K562 (cell line): ENCODE measurements at regions not wholly inside any gene's neighbourhood (a gene's known extent, or its start where the extent isn't known, plus 50 kb on each side); places are given as distances from the start of the nearest gene placed in this dataset.

Source experiments
- ATAC-seq: fragments of 200-7000 bp; cut with Tn5 transposase; 3 replicates; pipeline ENCODE4 v1.9.1; 2020; ENCODE audit warnings: moderate library complexity
- BruUV-seq: library from RNA; stranded (reverse); fragments of 400-500 nt; replicated peaks from 2 replicates; lab custom pipeline; 2021; lab: Mats Ljungman, UMichigan
- CTCF ChIA-PET: fragments of 300-600 bp; formaldehyde crosslinking; extraction: SDS; loops from one replicate; lab custom pipeline; 2021; ENCODE audit warnings: low intra/inter-chr PET ratio; lab: Yijun Ruan, JAX
- POLR2A ChIA-PET: fragments of 300-600, 350-650 bp; sonication (Branson Sonifier 250); formaldehyde crosslinking; extraction: SDS; loops from one replicate; lab custom pipeline; 2021; ENCODE audit warnings: antibody characterized with exemption, inconsistent platforms; lab: Yijun Ruan, JAX
- DNase-seq, 4 experiments: peaks; one replicate each; pipeline versions ENCODE4 v3.0.0 to v3.0.0-alpha.2; 2011 to 2018; ENCODE audit warnings: low spot score in 3 of 4, mixed read lengths in 3 of 4; ENCODE audit errors: extremely low read depth in 1 of 4
- FAIRE-seq: peaks from 2 replicates; lab custom pipeline; 2011; peaks lifted over from hg19 to GRCh38; lab: Jason Lieb, UNC
- H2AFZ ChIP-seq: 2 replicates; pipeline ENCODE4 v1.6.0; 2011; ENCODE audit warnings: low read depth, low read length, control low read depth, inconsistent platforms
- H3K27ac ChIP-seq: fragments of 200-600 bp; 3 replicates; pipeline ENCODE4 v1.8.0; 2011; ENCODE audit warnings: low read depth, mild to moderate bottlenecking, control low read depth, inconsistent platforms, low read length, moderate library complexity, mixed read lengths; ENCODE audit errors: extremely low read depth
- H3K27me3 ChIP-seq, 2 experiments: fragments of 300-600 bp in 1 of 2; 2 replicates in 1 of 2; 3 replicates in 1 of 2; pipeline versions ENCODE4 v1.6.0 to v1.8.0; 2011; ENCODE audit warnings: inconsistent platforms in 2 of 2, low read length in 2 of 2, mild to moderate bottlenecking in 1 of 2, mixed read lengths in 1 of 2, moderate library complexity in 1 of 2; ENCODE audit not compliant: control insufficient read depth in 2 of 2, insufficient read depth in 2 of 2
- H3K36me3 ChIP-seq: fragments of 300-600 bp; 3 replicates; pipeline ENCODE4 v1.8.0; 2011; ENCODE audit warnings: mild to moderate bottlenecking, low read length, inconsistent platforms; ENCODE audit not compliant: control insufficient read depth, insufficient read depth
- H3K4me1 ChIP-seq, 2 experiments: fragments of 200-600 bp in 1 of 2; replicated peaks in 1 of 2; 2 replicates in 1 of 2; 3 replicates in 1 of 2; pipeline versions ENCODE4 v1.5.1 to v1.8.0; 2011; ENCODE audit warnings: inconsistent platforms in 2 of 2, low read length in 2 of 2, mild to moderate bottlenecking in 1 of 2, mixed read lengths in 1 of 2, moderate library complexity in 1 of 2; ENCODE audit not compliant: control insufficient read depth in 2 of 2, insufficient read depth in 2 of 2
- H3K4me2 ChIP-seq: 2 replicates; pipeline ENCODE4 v1.6.1; 2011; ENCODE audit warnings: low read length, control low read depth, inconsistent platforms, mixed read lengths; ENCODE audit not compliant: insufficient read depth
- H3K4me3 ChIP-seq: fragments of 200-600 bp; sonication (generic), shearing (Covaris generic); 2 replicates; pipeline ENCODE4 v1.5.1; 2016; ENCODE audit warnings: control low read depth, inconsistent platforms
- H3K79me2 ChIP-seq: fragments of 200-600 bp; 3 replicates; pipeline ENCODE4 v1.8.0; 2011; ENCODE audit warnings: low read length, inconsistent platforms; ENCODE audit not compliant: control insufficient read depth, insufficient read depth
- H3K9ac ChIP-seq, 2 experiments: 2 replicates each; pipeline versions ENCODE4 v1.6.0 to v1.6.1; 2011; ENCODE audit warnings: low read depth in 2 of 2, low read length in 2 of 2, control low read depth in 1 of 2, inconsistent platforms in 1 of 2, mild to moderate bottlenecking in 1 of 2, mixed read lengths in 1 of 2; ENCODE audit not compliant: insufficient read depth in 1 of 2
- H3K9me1 ChIP-seq: one replicate; pipeline ENCODE4 v1.6.0; 2011; ENCODE audit warnings: inconsistent platforms, mild to moderate bottlenecking, low read length, moderate library complexity; ENCODE audit not compliant: control insufficient read depth, insufficient read depth
- H3K9me3 ChIP-seq: replicated peaks from 2 replicates; pipeline ENCODE4 v1.5.1; 2011; ENCODE audit warnings: low read depth, low read length, inconsistent platforms; ENCODE audit not compliant: control insufficient read depth, insufficient read depth
- H4K20me1 ChIP-seq: replicated peaks from 2 replicates; pipeline ENCODE4 v1.6.1; 2011; ENCODE audit warnings: low read length, inconsistent platforms, mixed read lengths; ENCODE audit not compliant: control insufficient read depth, insufficient read depth
- BRD4 ChIP-seq: fragments of 200-600 bp; sonication (generic); IDR thresholded peaks from 2 replicates; pipeline ENCODE4 v1.6.1; 2017; ENCODE audit warnings: inconsistent platforms
- CXXC5 ChIP-seq: fragments of 250-450 bp; sonication (Bioruptor Pico); IDR thresholded peaks from 2 replicates; pipeline ENCODE4 v1.8.0; 2022; ENCODE audit warnings: inconsistent platforms, mild to moderate bottlenecking, moderate library complexity
- E2F3 ChIP-seq: fragments of 250-450 bp; sonication (Bioruptor Pico); IDR thresholded peaks from 2 replicates; pipeline ENCODE4 v1.4.0; 2020; ENCODE audit warnings: mild to moderate bottlenecking
- HNRNPK ChIP-seq: fragments of 200-400 bp; formaldehyde crosslinking; IDR thresholded peaks from one replicate; pipeline ENCODE4 v1.6.1; 2018; ENCODE audit warnings: mild to moderate bottlenecking, low read depth, low read length; ENCODE audit not compliant: poor library complexity, severe bottlenecking
- NR0B1 ChIP-seq: fragments of 450-650 bp; IDR thresholded peaks from one replicate; pipeline ENCODE4 v1.6.1; 2018; ENCODE audit warnings: mild to moderate bottlenecking, moderate library complexity; ENCODE audit not compliant: partially characterized antibody
- PATZ1 ChIP-seq: fragments of 250-450 bp; sonication (Bioruptor Pico); IDR thresholded peaks from 2 replicates; pipeline ENCODE4 v1.5.0; 2020; ENCODE audit warnings: mild to moderate bottlenecking, borderline replicate concordance
- SIN3A ChIP-seq, 2 experiments: fragments of 150-350 bp in 1 of 2; IDR thresholded peaks; 2 replicates each; pipeline ENCODE4 v1.6.1; 2011 to 2016; ENCODE audit warnings: borderline replicate concordance in 2 of 2, low read depth in 2 of 2, low read length in 2 of 2, mild to moderate bottlenecking in 2 of 2, moderate library complexity in 2 of 2; ENCODE audit not compliant: control insufficient read depth in 1 of 2
- THRAP3 ChIP-seq: fragments of 450-650 bp; IDR thresholded peaks from 2 replicates; pipeline ENCODE4 v1.6.1; 2016; ENCODE audit warnings: mild to moderate bottlenecking, inconsistent platforms, borderline replicate concordance
- ZEB2 ChIP-seq: fragments of 450-650 bp; IDR thresholded peaks from 2 replicates; pipeline ENCODE4 v1.6.1; 2016
- ZKSCAN8 ChIP-seq: fragments of 200-800 bp; sonication (Bioruptor generic); IDR thresholded peaks from 2 replicates; pipeline ENCODE4 v1.6.1; 2016; ENCODE audit warnings: missing genetic modification characterization, missing compliant biosample characterization
- ZNF644 ChIP-seq: fragments of 200-800 bp; sonication (Bioruptor generic); IDR thresholded peaks from 2 replicates; pipeline ENCODE4 v1.6.1; 2016; ENCODE audit warnings: low read depth, missing genetic modification characterization, missing compliant biosample characterization
- WGBS: fragments of 100-300 bp; shearing (Covaris generic); methylation state at CpG from one replicate; pipeline ENCODE4 v1.1.6; 2016; ENCODE audit warnings: low coverage, mixed read lengths; ENCODE audit not compliant: insufficient coverage; ENCODE audit errors: missing lambda C conversion rate; 5-methylcytosine and 5-hydroxymethylcytosine counted together
- in situ Hi-C: fragments of 300-500 bp; cut with MboI; formaldehyde crosslinking; loops from 4 replicates; pipeline ENCODE4 v1.15.0; 2018; ENCODE audit warnings: inconsistent platforms, mixed read lengths
- intact Hi-C: fragments of 100-400 bp; cut with micrococcal nuclease; formaldehyde crosslinking; loops from 2 replicates; pipeline ENCODE4 v1.14.2; 2022
- TF ChIP-seq, protein P1 (sequence below): sonication (generic); formaldehyde crosslinking; IDR thresholded peaks from 2 replicates; pipeline ENCODE4 v1.8.0; 2022; ENCODE audit warnings: mild to moderate bottlenecking, missing genetic modification reagents
- TF ChIP-seq, protein P2 (sequence below): fragments of 200-400 bp; formaldehyde crosslinking; IDR thresholded peaks from 2 replicates; pipeline ENCODE4 v1.6.1; 2017; ENCODE audit warnings: mild to moderate bottlenecking, low read depth, low read length, moderate library complexity

GRCh38 chr7:19269301-19269700, 124.1 kb upstream of the FERD3L start (continued):
- TF ChIP-seq PATZ1 = no peak
- no peak for TF ChIP-seq E2F3 (CRISPR knock-in tag)
- no peak for TF ChIP-seq ZEB2
- TF ChIP-seq, protein P1, sequence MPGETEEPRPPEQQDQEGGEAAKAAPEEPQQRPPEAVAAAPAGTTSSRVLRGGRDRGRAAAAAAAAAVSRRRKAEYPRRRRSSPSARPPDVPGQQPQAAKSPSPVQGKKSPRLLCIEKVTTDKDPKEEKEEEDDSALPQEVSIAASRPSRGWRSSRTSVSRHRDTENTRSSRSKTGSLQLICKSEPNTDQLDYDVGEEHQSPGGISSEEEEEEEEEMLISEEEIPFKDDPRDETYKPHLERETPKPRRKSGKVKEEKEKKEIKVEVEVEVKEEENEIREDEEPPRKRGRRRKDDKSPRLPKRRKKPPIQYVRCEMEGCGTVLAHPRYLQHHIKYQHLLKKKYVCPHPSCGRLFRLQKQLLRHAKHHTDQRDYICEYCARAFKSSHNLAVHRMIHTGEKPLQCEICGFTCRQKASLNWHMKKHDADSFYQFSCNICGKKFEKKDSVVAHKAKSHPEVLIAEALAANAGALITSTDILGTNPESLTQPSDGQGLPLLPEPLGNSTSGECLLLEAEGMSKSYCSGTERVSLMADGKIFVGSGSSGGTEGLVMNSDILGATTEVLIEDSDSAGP = no peak
- TF ChIP-seq, all 486 proteins: peak for 0

DNA sequence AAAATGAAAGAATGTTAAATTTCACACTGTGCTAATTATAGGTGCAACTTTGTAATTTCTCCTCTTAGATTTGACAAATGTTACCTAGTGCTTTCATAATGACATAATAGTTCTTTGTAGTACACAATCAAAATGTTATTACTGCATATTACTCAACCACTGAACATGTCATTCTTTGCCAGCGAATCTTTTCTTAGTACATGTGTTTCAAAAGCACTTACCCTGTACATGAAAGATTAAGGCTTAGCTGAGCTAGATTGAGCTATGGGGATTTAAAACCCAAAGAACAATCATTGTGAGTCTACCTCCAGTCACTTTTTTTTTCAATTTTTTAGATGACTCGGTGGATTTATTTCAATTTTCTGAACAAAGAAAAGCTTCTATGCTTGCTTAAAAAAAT, 123.5 kb upstream of the FERD3L start:
- no peak overlapping the region for H3K9ac ChIP-seq
- intact Hi-C loops (no loop called here), in situ Hi-C loops (no loop called here)
- CTCF ChIA-PET = no interaction called here
- H3K27ac ChIP-seq = no peak overlapping the region
- H3K27me3 ChIP-seq = no peaks in the 10 kb centered on the region
- BruUV-seq = no TSS peak
- H3K9me1 ChIP-seq = no peaks in the 10 kb centered on the region
- POLR2A ChIA-PET = no interaction called here
- no peaks in the 10 kb centered on the region for H3K79me2 ChIP-seq
- no peak for DNase-seq
- H4K20me1 ChIP-seq = no peaks in the 10 kb centered on the region
- 0% methylated on average over 2 of the region's 2 CpGs for WGBS
- H3K9me3 ChIP-seq = no peaks in the 10 kb centered on the region; the same call in 1 of the 2 replicates
- ATAC-seq = no peak
- no peaks in the 10 kb centered on the region for H3K4me1 ChIP-seq
- H3K4me2 ChIP-seq = no peak overlapping the region
- H3K4me3 ChIP-seq = no peak overlapping the region
- no peak overlapping the region for H2AFZ ChIP-seq
- no peaks in the 10 kb centered on the region for H3K36me3 ChIP-seq
- no peak for FAIRE-seq
- TF ChIP-seq SIN3A (IDR thresholded peaks at IDR 0.05; ENCODE audit: borderline replicate concordance in 2 of 2, control insufficient read depth in 1 of 2, low read depth in 2 of 2, low read length in 2 of 2) (no peak), HNRNPK (no peak), ZKSCAN8 (no peak), NR0B1 (no peak), CXXC5 (CRISPR knock-in tag) (no peak), ZNF644 (no peak), THRAP3 (no peak), BRD4 (no peak)
- TF ChIP-seq, protein P2, sequence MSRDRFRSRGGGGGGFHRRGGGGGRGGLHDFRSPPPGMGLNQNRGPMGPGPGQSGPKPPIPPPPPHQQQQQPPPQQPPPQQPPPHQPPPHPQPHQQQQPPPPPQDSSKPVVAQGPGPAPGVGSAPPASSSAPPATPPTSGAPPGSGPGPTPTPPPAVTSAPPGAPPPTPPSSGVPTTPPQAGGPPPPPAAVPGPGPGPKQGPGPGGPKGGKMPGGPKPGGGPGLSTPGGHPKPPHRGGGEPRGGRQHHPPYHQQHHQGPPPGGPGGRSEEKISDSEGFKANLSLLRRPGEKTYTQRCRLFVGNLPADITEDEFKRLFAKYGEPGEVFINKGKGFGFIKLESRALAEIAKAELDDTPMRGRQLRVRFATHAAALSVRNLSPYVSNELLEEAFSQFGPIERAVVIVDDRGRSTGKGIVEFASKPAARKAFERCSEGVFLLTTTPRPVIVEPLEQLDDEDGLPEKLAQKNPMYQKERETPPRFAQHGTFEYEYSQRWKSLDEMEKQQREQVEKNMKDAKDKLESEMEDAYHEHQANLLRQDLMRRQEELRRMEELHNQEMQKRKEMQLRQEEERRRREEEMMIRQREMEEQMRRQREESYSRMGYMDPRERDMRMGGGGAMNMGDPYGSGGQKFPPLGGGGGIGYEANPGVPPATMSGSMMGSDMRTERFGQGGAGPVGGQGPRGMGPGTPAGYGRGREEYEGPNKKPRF = no peak
